Psoas muscle (tissue), 7 donors: ENCODE measurements at regions not wholly inside any gene's neighbourhood (a gene's known extent, or its start where the extent isn't known, plus 50 kb on each side); places are given as distances from the start of the nearest gene placed in this dataset.
A peak's percentile ranks its signal among the peaks of the same experiment; 100 is the strongest.

Experiments used
- ATAC-seq, 4 donors: fragments of 200-7000 bp; cut with Tn5 transposase; one replicate each; pipeline ENCODE4 v1.9.1; 2020; ENCODE audit warnings: moderate library complexity in 3 of 4, mild to moderate bottlenecking in 2 of 4
- DNase-seq, 2 donors: peaks; one replicate each; pipeline ENCODE4 v3.0.0-alpha.2; 2020
- H3K27ac ChIP-seq: fragments of 200-600 bp; one replicate; pipeline ENCODE4 v1.8.0; 2022
- H3K27me3 ChIP-seq, 3 donors: fragments of 200-600 bp in 1 of 3; one replicate each; pipeline versions ENCODE4 v1.6.1 to v1.8.0; 2013 to 2022; ENCODE audit warnings: low read length in 2 of 3, mild to moderate bottlenecking in 2 of 3, moderate library complexity in 1 of 3; ENCODE audit not compliant: insufficient read depth in 3 of 3
- H3K36me3 ChIP-seq, 2 donors: fragments of 200-600 bp in 1 of 2; one replicate each; pipeline versions ENCODE4 v1.6.1 to v1.8.0; 2013 to 2022; ENCODE audit warnings: low read depth in 1 of 2, mild to moderate bottlenecking in 1 of 2, moderate library complexity in 1 of 2; ENCODE audit not compliant: insufficient read depth in 1 of 2
- H3K4me1 ChIP-seq: fragments of 200-600 bp; one replicate; pipeline ENCODE4 v1.8.0; 2022
- H3K4me3 ChIP-seq: fragments of 200-600 bp; one replicate; pipeline ENCODE4 v1.8.0; 2022; ENCODE audit warnings: mild to moderate bottlenecking
- H3K9me3 ChIP-seq: fragments of 200-600 bp; one replicate; pipeline ENCODE4 v1.8.0; 2022
- CTCF ChIP-seq: fragments of 200-600 bp; IDR thresholded peaks from one replicate; pipeline ENCODE4 v1.8.0; 2022; ENCODE audit warnings: antibody characterized with exemption
- WGBS, 3 donors: extraction: QIAGEN DNeasy Blood & Tissue Kit; methylation state at CpG; one replicate each; pipeline versions ENCODE4 v1.1.6 to v1.1.7; 2013; 5-methylcytosine and 5-hydroxymethylcytosine counted together
- intact Hi-C, 2 donors: fragments of 100-400 bp; cut with DNase I; formaldehyde crosslinking; loops; one replicate each; pipeline versions ENCODE4 v1.11.0 to v1.14.2; 2022
- donor health status: healthy with polysubstance abuse.
- donor health status: DM: no; HTN: no; CAD: no; lungs with moderate emphysema.
- donor health status: Bipolar disorder and iron deficiency.
- donor health status: healthy.
- donor health status: DM: yes; HTN: yes; CAD: no.
- donor health status: DM: no; HTN: no; CAD: no.
- donor health status: DM: yes; HTN: yes; CAD: no.

GRCh38 chr10:46226900-46227558 lies 59.8 kb upstream of the ANTXRL start:
- no peaks in the 10 kb centered on the region for H3K36me3 ChIP-seq
- no peak for DNase-seq
- H3K27me3 ChIP-seq = no peaks in the 10 kb centered on the region

GRCh38 chr10:46227571-46227935 lies 59.2 kb upstream of the ANTXRL start:
- no peaks in the 10 kb centered on the region for H3K27me3 ChIP-seq
- H3K9me3 ChIP-seq = no peaks in the 10 kb centered on the region
- no peaks in the 10 kb centered on the region for H3K4me1 ChIP-seq
- H3K4me3 ChIP-seq = no peak overlapping the region
- 46 to 61% (median 55%) methylated on average over 4 of the region's 4 CpGs for WGBS, 3 donors
- no peak overlapping the region for H3K27ac ChIP-seq
- intact Hi-C loops = loop anchor here in 1 of 2 donors (10.0 kb wide), 2 partner anchors 97 to 327 kb away; partner anchors contain the start of gene GPRIN2
- no peaks in the 10 kb centered on the region for H3K36me3 ChIP-seq
- no peak for ATAC-seq
- DNase-seq = no peak
- TF ChIP-seq CTCF = no peak

More at GRCh38 chr10:46226900-46227558, 59.8 kb upstream of the ANTXRL start:
- ATAC-seq = no peak
- Histone ChIP-seq H3K9me3 (no peaks in the 10 kb centered on the region), H3K27ac (no peak overlapping the region), H3K4me3 (no peak overlapping the region), H3K4me1 (no peaks in the 10 kb centered on the region)
- 60 to 69% (median 62%) methylated on average over 7 of the region's 7 CpGs for WGBS, 3 donors
- intact Hi-C loops = loop anchor here in 1 of 2 donors (10.0 kb wide), 2 partner anchors 98 to 328 kb away; partner anchors contain the start of gene GPRIN2
- TF ChIP-seq CTCF = no peak

GRCh38 chr10:46227936-46228562 lies 58.7 kb upstream of the ANTXRL start:
- 16 to 23% (median 18%) methylated on average over 6 of the region's 6 CpGs for WGBS, 3 donors
- ATAC-seq = peak in 2 of 4 donors; percentile 15 to 28
- no peaks in the 10 kb centered on the region for H3K9me3 ChIP-seq
- H3K4me1 ChIP-seq = no peaks in the 10 kb centered on the region
- H3K27me3 ChIP-seq = no peaks in the 10 kb centered on the region
- intact Hi-C loops = loop anchor here in 1 of 2 donors (10.0 kb wide), 2 partner anchors 97 to 327 kb away; partner anchors contain the start of gene GPRIN2
- no peak for DNase-seq
- no peaks in the 10 kb centered on the region for H3K36me3 ChIP-seq
- TF ChIP-seq CTCF = no peak
- H3K27ac ChIP-seq = no peak overlapping the region
- no peak overlapping the region for H3K4me3 ChIP-seq

GRCh38 chr10:46228563-46229071 lies 58.2 kb upstream of the ANTXRL start:
- ATAC-seq = peak; percentile 84 to 90 (median 88)
- Histone ChIP-seq H3K9me3 (no peaks in the 10 kb centered on the region), H3K36me3 (no peaks in the 10 kb centered on the region), H3K27me3 (no peaks in the 10 kb centered on the region), H3K4me3 (no peak overlapping the region), H3K27ac (no peak overlapping the region), H3K4me1 (no peaks in the 10 kb centered on the region)
- 13 to 28% (median 13%) methylated on average over 7 of the region's 7 CpGs for WGBS, 3 donors
- TF ChIP-seq CTCF = peak; percentile 85
- DNase-seq = peak; percentile 54 to 70
- intact Hi-C loops = loop anchor here in 1 of 2 donors (10.0 kb wide), 2 partner anchors 96 to 326 kb away; partner anchors contain the start of gene GPRIN2
